ENCODE measurements at regions not wholly inside any gene's neighbourhood (a gene's known extent, or its start where the extent isn't known, plus 50 kb on each side); places are given as distances from the start of the nearest gene placed in this dataset.

DNA sequence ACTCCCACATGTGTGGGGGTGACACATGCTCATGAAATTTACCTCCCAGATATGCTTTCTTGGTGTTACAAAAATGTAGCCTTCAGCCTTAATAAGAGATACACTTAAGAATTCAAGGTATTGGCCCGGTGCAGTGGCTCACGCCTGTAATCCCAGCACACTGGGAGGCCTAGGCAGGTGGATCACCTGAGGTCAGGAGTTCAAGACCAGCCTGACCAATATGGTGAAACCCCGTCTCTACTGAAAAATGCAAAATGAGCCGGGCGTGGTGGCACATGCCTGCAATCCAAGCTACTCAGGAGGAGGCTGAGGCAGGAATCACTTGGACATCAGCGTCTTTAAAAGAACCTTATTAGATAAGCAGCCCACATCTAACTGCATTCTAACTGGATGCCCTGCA is 614.3 kb upstream of the CDH4 start:
- no peak for DNase-seq (ENCODE audit: low read depth)

DNA sequence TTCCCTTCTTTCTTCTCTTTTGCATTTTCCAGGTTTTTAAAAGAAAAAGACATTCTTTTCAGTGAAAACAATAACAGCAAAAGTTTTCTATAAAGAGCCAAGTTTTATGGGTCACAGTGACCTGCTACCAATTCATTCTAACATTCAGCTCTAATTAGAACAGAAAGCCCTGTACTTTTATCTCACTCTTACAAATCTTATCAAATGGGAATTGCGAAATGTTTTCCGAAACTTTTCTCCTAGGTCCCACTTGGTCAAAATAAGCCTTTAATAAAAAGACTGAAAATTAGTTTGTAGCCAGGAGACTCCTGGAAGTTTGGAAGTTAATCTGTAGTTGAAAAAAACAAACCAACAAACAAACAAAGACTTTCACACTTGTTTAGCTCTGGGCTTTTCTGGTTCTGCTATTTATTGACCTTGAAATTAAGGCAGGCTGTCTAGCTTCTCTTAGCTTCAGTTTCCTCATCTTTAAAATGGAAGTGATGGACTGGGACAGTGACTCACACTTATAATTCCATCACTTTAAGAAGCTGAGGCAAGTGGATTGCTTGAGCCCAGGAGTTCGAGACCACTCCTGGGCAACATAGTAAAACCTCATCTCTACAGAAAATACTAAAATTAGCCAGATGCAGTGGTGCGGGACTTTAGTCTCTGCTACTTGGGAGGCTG is 613.5 kb upstream of the CDH4 start:
- DNase-seq (ENCODE audit: low read depth): no peak

DNA sequence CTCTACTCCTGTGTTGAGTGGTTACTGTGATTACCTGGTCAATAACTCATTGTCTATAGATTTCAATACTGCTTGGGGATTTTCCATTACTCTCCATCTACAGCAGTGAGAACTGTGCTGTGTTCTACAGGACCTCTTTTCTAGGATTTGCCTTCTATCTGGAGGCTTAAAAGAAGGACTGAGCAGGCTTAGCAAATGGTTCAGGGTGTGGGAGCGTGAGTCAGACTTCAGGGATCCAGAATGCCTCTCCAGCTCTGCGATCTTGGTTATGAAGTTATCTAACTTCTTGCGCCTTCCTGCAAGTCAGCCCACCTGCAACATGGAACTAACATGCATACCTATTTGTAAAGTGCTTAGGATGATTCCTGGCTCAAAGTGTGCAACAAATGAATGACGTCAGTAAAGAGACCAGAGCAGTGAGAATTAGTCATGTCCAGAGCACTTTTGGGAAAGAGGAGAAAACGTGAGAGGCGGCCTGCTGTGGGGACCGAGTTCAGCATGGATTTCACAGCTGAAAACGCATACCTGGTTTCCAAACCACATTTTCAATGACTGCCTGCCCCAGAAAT is 610.1 kb upstream of the CDH4 start:
- DNase-seq (ENCODE audit: low read depth): no peak

- DNase-seq (ENCODE audit: low read depth): no peak
These were observed 609.5 kb upstream of the CDH4 start for GRCh38 chr20:60642541-60642940.

DNA sequence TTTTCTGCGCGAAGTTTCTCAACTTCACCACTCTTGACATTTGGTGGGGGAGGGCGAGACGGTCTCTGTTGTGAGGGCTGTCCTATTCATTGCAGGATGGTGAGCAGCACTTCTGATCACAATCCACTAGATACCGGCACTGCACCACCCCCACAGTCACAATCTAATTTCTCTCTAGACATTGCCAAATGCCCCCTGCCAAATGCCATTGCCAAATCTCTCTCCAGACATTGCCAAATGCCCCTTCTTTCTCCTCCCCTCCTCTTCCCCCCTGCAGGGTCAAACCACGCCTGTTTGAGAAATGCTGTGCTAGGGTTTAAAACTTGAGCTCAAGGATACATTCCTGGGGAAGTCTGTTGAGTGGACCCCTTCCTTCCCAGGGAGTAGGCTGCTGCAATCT is 603.5 kb upstream of the CDH4 start:
- DNase-seq (ENCODE audit: low read depth): no peak

GRCh38 chr20:60649541-60649940 is 602.5 kb upstream of the CDH4 start:
- DNase-seq (ENCODE audit: low read depth): no peak

- no peak for DNase-seq (ENCODE audit: low read depth)
These were observed 602.0 kb upstream of the CDH4 start for GRCh38 chr20:60650087-60650486.

DNA sequence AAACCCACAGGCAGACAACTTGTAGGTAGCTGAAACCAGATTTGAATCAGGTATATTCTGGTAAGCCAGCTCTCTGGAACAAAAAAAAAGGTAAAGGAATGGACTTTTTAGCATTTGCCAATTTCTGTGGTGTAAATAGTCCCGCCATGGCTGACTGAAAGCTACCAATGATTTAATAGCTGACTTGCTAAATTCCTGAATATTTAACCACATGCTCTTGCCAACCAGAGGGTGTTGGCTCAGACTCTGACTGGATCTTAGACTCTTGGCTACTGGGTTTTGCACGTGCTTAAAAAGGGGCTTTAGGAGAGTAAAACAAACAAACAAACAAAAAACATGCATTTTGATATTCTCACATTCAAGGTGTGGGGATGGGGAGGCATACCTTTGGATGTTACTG is 600.0 kb upstream of the CDH4 start:
- no peak for DNase-seq (ENCODE audit: low read depth)

GRCh38 chr20:60652615-60653014 is 599.4 kb upstream of the CDH4 start:
- no peak for DNase-seq (ENCODE audit: low read depth)

DNA sequence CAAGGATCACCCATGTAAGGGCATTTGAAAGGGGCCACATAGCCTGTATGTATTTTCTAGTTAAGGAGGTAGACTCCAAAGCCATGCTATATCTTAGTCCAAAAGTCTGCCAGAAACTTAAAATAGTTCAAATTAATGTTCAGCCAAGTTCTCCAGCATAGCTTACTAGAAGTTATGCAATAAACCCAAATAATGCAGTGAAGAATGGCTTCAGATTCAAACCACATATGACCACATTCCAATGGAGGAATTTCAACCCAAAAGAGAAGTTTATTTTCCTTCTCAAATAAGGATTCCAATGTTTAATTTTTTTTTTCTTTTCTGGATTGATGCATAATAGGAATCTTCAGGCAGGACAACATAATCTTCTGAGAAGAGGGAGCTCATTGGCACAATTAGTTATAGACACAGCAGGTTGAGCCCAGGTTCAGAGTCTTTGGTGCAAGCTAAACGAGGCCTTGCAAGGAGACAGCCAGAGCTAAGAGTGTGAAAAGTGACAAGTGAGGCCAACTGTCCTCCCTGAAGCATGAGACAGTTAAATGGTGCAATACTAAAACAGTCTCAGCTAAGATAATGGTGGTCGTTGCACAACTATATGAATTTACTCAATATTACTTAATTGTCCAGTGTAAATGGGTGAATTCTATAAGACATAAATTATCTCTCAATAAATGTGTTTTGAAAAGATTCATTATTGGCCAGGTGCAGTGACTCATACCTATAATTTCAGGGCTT is 598.8 kb upstream of the CDH4 start:
- peak; percentile 11 for DNase-seq (ENCODE audit: low read depth)

- DNase-seq (ENCODE audit: low read depth): no peak
These were observed 593.4 kb upstream of the CDH4 start for GRCh38 chr20:60658681-60659080.

- DNase-seq (ENCODE audit: low read depth): no peak
These were observed 592.8 kb upstream of the CDH4 start for GRCh38 chr20:60659240-60659639.

DNA sequence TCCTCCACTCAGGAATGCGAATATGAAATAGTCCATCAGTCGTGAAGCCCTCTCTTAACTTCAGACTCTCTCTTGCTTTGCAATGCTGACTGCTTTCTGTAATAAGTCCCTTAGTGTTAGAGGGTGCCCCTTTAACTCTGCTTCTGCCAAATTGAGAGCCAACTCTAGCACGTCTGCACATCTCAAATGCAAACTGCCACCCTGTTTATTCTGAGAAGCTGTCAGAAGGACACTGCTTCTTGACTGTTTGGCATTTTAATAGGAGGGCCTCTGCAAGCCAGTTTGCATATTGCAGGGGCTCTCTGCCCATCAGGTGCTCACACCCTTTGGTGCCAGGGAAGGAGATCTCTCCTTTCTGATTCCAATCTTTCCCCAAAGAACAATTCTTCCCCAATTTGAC is 589.8 kb upstream of the CDH4 start:
- DNase-seq (ENCODE audit: low read depth): no peak

DNA sequence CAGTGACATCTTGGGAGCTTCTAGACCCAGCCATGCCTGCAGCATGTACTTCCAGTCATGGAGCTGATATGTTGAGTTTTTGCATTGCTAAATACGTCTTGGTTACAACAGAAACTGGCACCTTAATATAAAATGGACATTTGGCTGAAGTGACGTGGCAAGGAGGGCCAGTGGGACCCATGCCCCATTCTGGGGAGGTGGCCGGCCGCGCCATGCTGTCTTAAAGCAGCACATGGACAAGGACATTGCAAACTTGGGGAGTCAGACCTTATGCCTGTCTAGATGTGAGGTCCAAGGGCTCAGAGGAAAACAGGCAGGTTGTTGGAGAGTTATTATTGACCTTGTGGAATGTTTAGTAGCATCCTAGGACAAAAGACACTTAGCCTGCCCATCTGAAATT is 588.0 kb upstream of the CDH4 start:
- DNase-seq (ENCODE audit: low read depth): no peak

- DNase-seq (ENCODE audit: low read depth): no peak
These were observed 584.4 kb upstream of the CDH4 start for GRCh38 chr20:60667641-60668040.

DNA sequence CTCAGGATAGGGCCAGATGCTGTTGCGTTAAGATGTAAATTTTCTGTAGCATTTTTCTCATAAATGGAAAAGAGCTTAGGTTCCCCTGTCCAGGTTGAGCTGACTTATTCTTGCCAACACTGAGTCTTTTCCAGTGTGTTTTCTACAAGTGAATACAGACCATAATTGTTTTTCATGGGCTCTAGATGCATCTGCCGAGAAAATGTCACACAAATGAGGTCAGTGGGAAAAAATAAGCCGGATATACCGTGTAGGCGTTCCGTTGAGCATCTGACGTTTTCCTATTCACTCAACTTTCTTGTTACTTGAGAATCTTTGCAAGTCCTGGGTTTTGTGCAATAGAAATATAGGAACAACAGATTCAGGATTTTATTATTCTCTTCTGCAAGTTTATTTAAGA is 582.9 kb upstream of the CDH4 start:
- no peak for DNase-seq (ENCODE audit: low read depth)

DNA sequence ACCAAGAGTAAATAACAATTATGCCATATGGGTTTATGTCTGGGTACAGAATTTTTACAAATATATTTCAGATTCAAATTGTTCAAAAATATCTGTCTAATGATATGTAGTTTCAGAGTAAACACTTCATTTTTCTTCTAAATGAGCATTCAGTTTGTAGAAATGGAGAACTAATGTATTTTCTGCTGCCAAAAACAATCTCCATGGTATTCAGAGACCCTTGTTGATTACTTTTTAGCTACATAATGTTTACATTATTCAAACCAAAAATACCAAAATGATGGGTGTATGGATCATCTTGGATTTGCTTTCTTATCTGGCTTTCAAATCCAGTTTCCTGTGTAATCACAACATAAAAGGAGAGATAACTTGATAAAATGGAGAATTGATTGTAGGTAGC is 576.0 kb upstream of the CDH4 start:
- DNase-seq (ENCODE audit: low read depth): no peak

- no peak for DNase-seq (ENCODE audit: low read depth)
These were observed 574.2 kb upstream of the CDH4 start for GRCh38 chr20:60677819-60678218.

DNA sequence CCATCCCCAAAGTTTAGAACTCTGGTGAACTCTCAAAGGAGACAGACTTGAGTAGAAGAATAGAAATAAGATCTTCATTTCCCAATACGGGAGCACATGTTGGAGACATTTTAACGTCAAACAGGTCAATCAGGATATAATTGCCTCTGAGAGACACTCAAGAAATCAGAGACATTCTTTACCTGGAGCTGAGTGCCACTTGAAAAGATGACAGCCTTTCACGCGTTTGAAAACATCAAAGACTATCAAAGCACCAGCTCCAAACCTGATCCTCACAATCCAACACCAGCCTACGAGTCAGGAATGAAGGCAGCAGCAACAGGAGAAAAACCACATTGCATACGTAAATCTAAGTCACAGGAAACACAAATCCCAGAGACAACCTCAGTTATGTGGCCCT is 571.5 kb upstream of the CDH4 start:
- DNase-seq (ENCODE audit: low read depth): no peak

- DNase-seq (ENCODE audit: low read depth): no peak
These were observed 564.8 kb upstream of the CDH4 start for GRCh38 chr20:60687213-60687612.

- no peak for DNase-seq (ENCODE audit: low read depth)
These were observed 561.3 kb upstream of the CDH4 start for GRCh38 chr20:60690771-60691170.

DNA sequence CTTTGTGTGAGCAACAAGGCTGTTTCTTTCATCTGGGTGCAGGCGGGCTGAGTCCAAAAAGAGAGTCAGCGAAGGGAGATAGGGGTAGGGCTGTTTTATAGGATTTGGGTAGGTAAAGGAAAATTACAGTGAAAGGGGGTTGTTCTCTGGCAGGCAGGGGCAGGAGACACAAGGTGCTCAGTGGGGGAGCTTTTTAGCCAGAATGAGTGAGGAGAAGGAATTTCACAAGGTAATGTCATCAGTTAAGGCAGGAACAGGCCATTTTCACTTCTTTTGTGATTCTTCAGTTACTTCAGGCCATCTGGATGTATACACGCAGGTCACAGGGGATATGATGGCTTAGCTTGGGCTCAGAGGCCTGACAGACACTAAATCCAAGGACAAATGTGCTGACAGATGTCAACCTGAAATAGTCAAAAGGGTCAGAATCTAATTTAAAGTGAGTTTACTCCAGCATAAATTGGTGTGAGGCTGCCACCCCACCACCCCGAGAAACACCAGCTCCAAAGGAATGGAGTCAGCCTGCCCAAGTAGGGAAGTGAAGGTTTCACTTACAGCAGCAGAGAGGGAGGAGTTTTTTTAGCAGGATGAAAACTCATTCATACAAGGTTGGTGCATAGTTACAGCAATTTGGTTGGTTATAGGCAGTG is 560.0 kb upstream of the CDH4 start:
- DNase-seq (ENCODE audit: low read depth): no peak

DNA sequence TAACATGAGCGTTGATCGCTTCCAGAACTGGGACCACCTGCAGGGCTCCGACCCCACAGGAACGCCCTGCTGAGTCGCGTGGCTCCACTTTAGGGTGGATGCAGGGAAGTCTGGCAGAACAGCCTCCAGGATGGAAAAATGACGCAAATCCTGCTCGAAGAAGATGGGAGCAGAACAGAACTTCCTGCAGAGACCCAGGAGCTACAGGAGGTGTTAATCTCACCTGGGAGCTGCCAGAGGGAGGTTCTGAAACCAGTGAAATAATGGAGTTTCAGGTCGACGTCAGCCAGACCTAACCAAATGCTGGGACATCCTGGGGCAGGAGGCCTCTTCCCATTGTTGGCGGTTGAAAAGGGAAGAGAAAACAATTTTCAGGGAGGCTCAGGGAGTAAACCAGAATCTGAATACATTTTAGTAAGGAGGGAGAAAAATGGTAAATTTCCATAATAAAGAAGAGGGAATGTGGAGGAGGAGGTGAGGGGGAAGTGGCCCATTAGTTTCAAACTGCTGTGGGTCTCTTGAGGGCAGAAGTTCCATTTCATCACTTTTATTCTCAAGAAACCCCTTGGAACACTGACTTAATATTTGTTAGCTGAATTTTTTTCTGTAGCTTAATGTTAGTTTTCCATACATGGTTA is 558.4 kb upstream of the CDH4 start:
- DNase-seq (ENCODE audit: low read depth): no peak
